8988T (cell line): ENCODE measurements at regions not wholly inside any gene's neighbourhood (a gene's known extent, or its start where the extent isn't known, plus 50 kb on each side); places are given as distances from the start of the nearest gene placed in this dataset.

Experiments used
- DNase-seq: peaks from one replicate; pipeline ENCODE4 v3.0.0; 2011

GRCh38 chr3:159131376-159131775 lies 329.5 kb downstream of the MFSD1 start:
- DNase-seq = no peak

DNA sequence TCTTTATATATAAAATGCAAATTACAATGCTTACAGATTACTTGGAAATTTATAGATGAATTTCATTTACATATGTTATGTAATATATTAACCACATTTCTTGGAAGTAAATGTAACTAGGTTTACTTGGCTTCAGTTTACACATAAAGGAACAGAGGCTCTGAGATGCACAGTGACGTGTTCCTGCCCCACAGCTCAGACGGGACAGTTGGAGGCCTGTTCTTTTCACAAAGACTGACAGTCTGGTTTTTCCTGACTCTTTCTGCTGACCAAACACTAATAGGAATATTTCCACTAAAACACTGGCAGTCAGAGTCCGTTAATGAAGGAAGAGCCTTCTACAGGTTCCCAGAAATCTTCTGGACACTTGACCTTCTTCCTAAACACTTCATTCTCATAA lies 336.1 kb downstream of the MFSD1 start:
- no peak for DNase-seq

DNA sequence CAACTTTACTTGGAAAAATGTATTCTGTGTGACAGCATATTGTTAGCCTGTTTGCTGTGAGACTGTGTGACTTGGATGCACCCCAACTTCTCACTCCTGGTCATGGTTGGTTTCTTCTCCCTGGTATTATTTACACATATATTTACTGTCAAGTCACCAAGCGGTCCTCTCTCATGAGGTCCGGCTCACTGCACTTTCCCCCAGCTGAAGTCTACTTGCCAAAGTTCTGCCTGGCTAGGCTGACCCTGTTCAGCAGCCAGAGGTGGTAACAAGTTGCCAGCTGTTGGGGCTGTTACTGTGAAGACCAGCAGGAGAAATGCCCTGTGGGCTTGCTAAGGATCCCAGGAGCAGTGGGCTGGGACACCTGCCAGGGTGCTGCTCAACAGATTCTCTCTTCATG lies 337.5 kb downstream of the MFSD1 start:
- DNase-seq = no peak

- no peak for DNase-seq
Measured at GRCh38 chr3:159144472-159144871, 342.6 kb downstream of the MFSD1 start.

DNA sequence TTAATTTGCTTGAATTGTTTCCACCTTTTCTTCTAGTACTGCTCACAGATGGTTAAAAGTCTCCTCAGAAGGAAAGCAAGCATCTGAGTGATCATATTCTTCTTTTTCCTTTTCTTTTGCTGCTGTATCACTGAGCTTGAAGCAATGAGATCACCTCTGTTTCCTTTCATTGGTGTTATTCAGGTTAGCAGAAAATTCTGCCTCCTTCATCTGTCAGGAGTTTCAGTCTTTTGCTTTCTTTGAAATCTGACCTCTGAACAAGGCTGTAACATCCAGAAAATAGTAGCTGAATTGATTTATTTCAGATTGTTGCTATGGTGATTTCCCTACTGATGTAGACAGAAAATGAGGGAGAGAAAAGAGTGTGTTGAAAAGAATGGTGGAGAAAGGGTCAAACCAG lies 343.0 kb downstream of the MFSD1 start:
- DNase-seq = no peak

- no peak for DNase-seq
Measured at GRCh38 chr3:159146392-159146791, 344.5 kb downstream of the MFSD1 start.

GRCh38 chr3:159146856-159147435 lies 345.1 kb downstream of the MFSD1 start:
- DNase-seq = no peak

DNA sequence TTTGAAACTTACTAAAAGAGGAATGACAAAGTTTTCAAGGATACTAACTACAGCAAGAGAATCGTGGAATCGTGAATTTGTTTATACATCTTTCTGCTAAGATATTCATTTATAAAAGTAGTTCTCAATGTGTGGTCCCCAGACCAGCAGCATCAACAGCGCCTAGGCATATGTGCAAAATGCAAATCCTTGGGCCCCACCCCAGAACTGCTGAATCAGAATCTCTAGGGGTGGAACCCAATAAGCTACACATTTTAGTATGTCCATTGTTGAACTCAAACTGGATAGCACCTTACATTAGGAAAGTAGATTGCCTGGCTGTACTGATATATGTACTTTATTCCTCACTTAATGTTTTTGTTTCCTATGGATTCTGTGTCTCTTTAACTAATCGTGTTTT lies 346.0 kb downstream of the MFSD1 start:
- DNase-seq = no peak

DNA sequence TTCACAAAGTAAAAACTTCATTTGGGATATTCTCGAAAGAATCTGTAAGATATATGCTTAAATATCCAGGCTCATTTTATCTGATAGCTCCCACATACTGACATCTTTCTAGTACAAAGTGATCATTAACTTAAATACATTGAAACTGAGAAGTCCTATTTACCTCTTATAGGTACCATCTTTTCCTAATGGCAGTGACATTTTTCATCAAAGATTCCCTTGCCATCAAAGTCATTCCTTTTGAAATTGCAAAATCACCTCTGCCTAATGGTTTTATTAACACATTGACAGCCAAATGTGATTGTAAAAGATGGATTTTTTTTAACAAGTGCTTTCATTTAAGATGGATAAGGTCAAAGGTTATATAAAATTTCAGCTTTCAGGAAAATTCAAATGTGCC lies 346.6 kb downstream of the MFSD1 start:
- DNase-seq = no peak

DNA sequence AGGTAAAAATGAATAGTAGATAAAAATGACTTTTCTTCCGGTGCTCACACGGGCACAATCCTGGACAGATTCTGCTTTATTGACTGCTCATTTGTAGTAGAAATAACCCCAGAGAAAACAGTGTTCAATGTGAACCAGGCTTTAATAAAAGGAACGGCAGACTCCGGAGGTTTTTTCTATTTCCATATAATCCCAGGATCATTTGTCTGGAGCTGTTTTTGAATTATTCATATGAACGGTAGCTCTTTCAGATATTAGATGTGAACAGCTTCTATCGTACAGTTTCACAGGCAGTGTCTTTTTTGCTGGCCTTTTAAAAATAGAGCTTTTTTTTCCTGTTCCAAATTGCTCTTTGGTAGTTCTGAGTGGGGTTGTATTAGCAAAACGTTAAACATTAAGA lies 347.3 kb downstream of the MFSD1 start:
- no peak for DNase-seq

- DNase-seq = no peak
Measured at GRCh38 chr3:159149633-159150032, 347.8 kb downstream of the MFSD1 start.

- DNase-seq = no peak
Measured at GRCh38 chr3:159150180-159150579, 348.3 kb downstream of the MFSD1 start.

- DNase-seq = no peak
Measured at GRCh38 chr3:159151130-159151529, 349.3 kb downstream of the MFSD1 start.

- DNase-seq = no peak
Measured at GRCh38 chr3:159157275-159157674, 355.4 kb downstream of the MFSD1 start.

DNA sequence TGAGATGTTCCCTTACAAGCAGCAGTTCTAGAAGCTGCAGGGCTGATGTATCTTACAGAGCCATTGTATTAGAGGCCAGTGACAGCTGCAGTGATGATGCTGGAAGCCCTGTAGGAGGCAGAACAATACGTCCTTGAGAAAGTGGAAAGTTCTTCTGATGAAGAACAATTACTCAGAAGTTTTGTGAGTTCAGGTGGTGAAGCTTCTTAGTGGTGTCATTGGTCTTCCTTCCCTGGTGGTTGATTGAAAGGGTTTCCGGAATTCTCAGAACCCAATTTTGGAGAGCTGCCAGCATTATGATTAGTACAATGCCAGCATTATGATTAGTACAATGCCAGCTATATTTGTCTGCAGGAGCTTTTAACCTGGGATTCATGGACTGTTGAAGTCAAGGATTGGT lies 356.4 kb downstream of the MFSD1 start:
- DNase-seq = no peak

DNA sequence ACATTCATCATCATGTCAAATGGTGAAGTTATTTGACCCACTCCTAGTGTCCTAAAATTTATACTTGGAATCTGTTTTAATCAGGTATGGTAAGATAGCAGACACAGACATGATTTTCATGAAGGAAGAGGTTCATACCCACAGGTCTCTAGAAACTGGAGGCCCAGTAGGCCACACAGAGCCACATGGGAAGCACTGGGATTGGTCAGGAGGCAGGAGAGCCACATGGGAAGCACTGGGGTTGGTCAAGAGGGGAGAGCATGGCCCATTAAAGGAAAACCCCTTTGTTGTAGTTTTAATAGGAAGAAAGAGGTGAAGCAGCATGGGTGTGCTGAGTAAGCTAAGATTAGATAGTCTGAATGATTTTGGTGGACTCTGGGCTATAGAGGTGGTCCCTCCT lies 356.9 kb downstream of the MFSD1 start:
- DNase-seq = no peak

- DNase-seq = no peak
Measured at GRCh38 chr3:159159546-159159945, 357.7 kb downstream of the MFSD1 start.

DNA sequence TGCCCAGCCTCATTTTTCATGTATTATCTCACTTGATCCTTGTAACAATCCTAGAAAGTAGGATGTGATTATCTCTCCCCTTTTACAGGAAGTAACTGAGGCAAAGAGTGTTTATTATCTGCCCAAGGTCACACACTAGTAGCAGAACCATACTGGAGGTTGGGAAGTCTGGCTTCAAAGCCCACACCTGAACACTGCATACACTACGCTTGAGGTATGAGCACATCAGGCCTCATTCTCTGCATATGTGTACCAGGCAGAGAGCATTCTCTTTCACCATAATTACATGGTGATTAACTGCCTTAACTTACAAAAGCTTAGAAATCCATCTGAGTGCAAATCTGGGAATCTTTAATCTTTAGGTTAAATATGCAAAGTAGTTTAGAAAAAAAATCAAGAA lies 361.8 kb downstream of the MFSD1 start:
- DNase-seq = no peak

- no peak for DNase-seq
Measured at GRCh38 chr3:159165961-159166360, 364.1 kb downstream of the MFSD1 start.

DNA sequence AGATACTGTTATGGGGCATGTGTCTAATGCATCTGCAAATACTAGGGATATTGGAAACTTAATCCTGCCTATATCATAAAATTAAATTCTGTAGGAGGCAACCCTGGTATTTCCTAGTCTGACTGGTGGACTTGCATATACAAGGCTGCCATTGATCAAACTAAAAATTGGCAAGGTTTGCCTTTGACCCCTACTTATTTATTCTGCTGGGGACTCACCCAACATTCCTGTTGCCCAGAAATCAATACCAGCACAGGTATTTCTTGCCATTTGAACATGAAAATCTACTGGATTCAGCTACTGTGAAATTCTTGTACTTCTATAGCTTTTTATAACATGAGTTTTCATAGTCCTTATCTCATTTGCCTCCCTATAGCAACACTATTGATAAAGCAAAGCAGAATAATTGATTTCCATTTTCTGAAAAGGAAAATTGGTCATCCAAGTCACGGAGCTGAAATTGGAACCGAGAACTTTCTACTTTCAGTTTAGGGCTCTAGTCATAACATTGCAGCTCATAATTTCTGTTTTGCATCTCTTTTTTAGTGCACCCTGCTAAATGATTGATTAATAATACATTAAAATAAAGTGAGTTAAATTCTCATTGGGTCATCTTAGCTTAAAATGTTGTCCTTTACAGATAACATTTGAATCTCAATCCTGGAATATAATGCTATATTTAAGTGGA lies 365.2 kb downstream of the MFSD1 start:
- no peak for DNase-seq

DNA sequence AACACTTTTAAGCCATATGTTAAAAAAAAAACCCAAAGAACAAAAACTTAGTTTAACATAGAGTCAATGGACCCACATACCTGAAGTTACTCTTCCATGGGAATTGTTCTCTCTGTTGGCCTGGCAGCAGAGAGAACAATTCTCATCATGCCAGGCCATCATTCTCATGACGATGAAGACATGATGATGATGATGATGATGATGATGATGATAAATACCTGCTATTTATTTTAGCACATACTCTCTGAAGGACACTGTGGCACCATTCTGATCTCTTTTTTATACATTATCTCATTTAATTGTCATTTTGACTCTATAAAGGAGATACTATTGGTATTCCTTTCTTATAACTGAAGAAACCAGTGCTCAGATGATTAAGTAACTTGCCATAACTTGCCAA lies 366.9 kb downstream of the MFSD1 start:
- no peak for DNase-seq

DNA sequence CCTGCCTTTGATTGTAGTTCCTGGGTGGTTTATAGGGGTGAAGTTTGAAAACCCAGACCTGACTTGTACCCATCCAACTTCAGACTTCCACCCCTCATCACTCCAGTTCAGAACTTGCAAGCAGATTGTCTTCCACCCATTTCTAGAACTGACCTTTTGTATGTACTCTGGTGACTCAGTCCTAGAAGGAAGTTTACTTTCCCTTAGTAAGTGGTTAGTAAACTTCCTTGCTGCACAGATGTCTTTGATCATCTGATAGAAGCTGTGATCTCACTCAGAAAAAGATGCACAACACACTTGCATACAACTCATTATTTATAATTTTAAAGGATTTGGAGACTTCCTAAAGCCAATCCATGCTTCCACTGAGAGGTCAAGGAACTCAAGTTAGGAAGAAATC lies 368.0 kb downstream of the MFSD1 start:
- DNase-seq = no peak

DNA sequence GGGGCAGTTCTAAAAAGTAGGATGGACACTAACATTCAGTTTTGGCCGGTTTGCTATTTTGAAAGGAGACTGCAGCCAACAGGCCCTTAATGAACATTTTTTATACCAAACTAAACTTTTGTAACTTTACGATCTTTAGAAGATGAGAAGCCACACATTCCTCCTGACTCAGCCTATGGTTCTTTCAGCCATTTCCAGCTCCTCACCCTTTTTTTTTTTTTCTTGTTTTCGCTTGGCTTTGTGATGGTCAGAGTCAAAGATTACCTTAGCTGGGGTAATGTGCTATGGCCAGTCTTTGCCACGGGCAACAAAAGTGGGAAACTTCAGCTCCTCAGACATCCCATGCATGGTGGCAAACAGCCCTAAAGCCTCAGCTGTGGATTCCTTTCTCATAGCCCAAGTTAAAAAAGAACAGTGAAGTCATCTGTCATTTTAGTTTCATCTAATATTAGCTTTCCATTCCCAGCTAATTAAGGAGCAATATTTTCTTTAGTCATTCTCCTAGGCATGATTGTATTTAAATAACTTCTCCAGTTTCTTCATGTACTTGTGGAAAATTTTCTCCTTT lies 368.7 kb downstream of the MFSD1 start:
- no peak for DNase-seq

DNA sequence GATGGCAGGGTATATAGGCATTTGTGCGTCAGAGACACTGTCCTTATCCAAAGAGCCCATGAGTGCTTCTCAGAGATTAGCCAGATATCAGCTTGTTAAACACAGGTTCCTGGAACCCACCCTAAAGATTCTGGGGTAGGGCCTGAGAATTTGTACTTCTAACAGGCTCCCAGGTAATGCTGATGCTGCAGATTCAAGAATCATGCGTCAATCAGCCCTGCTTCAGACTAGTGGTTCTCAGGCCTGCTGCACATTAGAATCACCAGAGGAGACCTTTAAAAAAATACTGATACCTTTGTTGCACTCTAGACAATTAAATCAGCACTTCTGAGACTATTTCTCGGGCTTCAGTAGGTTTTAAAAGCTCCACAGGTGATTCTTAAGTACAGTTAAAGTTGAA lies 369.5 kb downstream of the MFSD1 start:
- no peak for DNase-seq

GRCh38 chr3:159172473-159172872 lies 370.6 kb downstream of the MFSD1 start:
- no peak for DNase-seq
